ENCODE measurements at regions not wholly inside any gene's neighbourhood (a gene's known extent, or its start where the extent isn't known, plus 50 kb on each side); places are given as distances from the start of the nearest gene placed in this dataset.

GRCh38 chr5:145294331-145294730, 540.8 kb downstream of the PRELID2 start:
- TF ChIP-seq CTCF (IDR thresholded peaks at IDR 0.05) (no peak), POLR2A (IDR thresholded peaks at IDR 0.05) (no peak)
